ENCODE measurements at regions not wholly inside any gene's neighbourhood (a gene's known extent, or its start where the extent isn't known, plus 50 kb on each side); places are given as distances from the start of the nearest gene placed in this dataset.

GRCh38 chr5:38782180-38782835 lies 63.5 kb upstream of the OSMR start:
- H3K9me3 ChIP-seq (ENCODE audit: low read length) = no peaks in the 10 kb centered on the region
- no peaks in the 10 kb centered on the region for H4K20me1 ChIP-seq (ENCODE audit: insufficient read depth, low read length)
- no peaks in the 10 kb centered on the region for H3F3A ChIP-seq (ENCODE audit: insufficient read depth, low read length)
- no peaks in the 10 kb centered on the region for H3K79me2 ChIP-seq (ENCODE audit: insufficient read depth, low read length)
- no peak overlapping the region for H2AFZ ChIP-seq (ENCODE audit: low read length)
- no peaks in the 10 kb centered on the region; the same call in 1 of the 2 replicates for H3K9me2 ChIP-seq (ENCODE audit: low read depth, low read length)
- no peaks in the 10 kb centered on the region for H3K36me3 ChIP-seq (ENCODE audit: insufficient read depth, low read length)
- no peak for TF ChIP-seq EZH2 (IDR thresholded peaks at IDR 0.05; ENCODE audit: borderline replicate concordance, low read length)
- no peak for TF ChIP-seq CTCF (IDR thresholded peaks at IDR 0.05; ENCODE audit: low read length)
- H3K27me3 ChIP-seq (ENCODE audit: insufficient read depth, low read length) = no peaks in the 10 kb centered on the region
- no peak overlapping the region for H3K9ac ChIP-seq (ENCODE audit: low read length)
- H3K4me1 ChIP-seq (ENCODE audit: insufficient read depth, low read length, severe bottlenecking) = no peaks in the 10 kb centered on the region
- no peak overlapping the region for H3K4me3 ChIP-seq (ENCODE audit: low read depth, low read length, poor library complexity, severe bottlenecking)
- no peak overlapping the region for H3K4me2 ChIP-seq (ENCODE audit: low read length)
- no peak overlapping the region for H3K27ac ChIP-seq (ENCODE audit: low read depth, low read length, poor library complexity, severe bottlenecking)

- no peaks in the 10 kb centered on the region for H3K4me1 ChIP-seq (ENCODE audit: insufficient read depth, low read length, severe bottlenecking)
- no peaks in the 10 kb centered on the region for H4K20me1 ChIP-seq (ENCODE audit: insufficient read depth, low read length)
- no peaks in the 10 kb centered on the region for H3F3A ChIP-seq (ENCODE audit: insufficient read depth, low read length)
- H3K27me3 ChIP-seq (ENCODE audit: insufficient read depth, low read length) = no peaks in the 10 kb centered on the region
- H2AFZ ChIP-seq (ENCODE audit: low read length) = no peak overlapping the region
- no peak for TF ChIP-seq CTCF (IDR thresholded peaks at IDR 0.05; ENCODE audit: low read length)
- no peak for TF ChIP-seq EZH2 (IDR thresholded peaks at IDR 0.05; ENCODE audit: borderline replicate concordance, low read length)
- H3K4me2 ChIP-seq (ENCODE audit: low read length) = no peak overlapping the region
- no peaks in the 10 kb centered on the region for H3K9me3 ChIP-seq (ENCODE audit: low read length)
- no peaks in the 10 kb centered on the region for H3K36me3 ChIP-seq (ENCODE audit: insufficient read depth, low read length)
- H3K27ac ChIP-seq (ENCODE audit: low read depth, low read length, poor library complexity, severe bottlenecking) = no peak overlapping the region
- H3K9me2 ChIP-seq (ENCODE audit: low read depth, low read length) = no peaks in the 10 kb centered on the region; the same call in 1 of the 2 replicates
- H3K79me2 ChIP-seq (ENCODE audit: insufficient read depth, low read length) = no peaks in the 10 kb centered on the region
- no peak overlapping the region for H3K4me3 ChIP-seq (ENCODE audit: low read depth, low read length, poor library complexity, severe bottlenecking)
- no peak overlapping the region for H3K9ac ChIP-seq (ENCODE audit: low read length)
Observed at GRCh38 chr5:38783011-38783561, 62.7 kb upstream of the OSMR start.

- no peaks in the 10 kb centered on the region for H3K4me1 ChIP-seq (ENCODE audit: insufficient read depth, low read length, severe bottlenecking)
- H4K20me1 ChIP-seq (ENCODE audit: insufficient read depth, low read length) = no peaks in the 10 kb centered on the region
- H3K79me2 ChIP-seq (ENCODE audit: insufficient read depth, low read length) = no peaks in the 10 kb centered on the region
- H3K9ac ChIP-seq (ENCODE audit: low read length) = no peak overlapping the region
- TF ChIP-seq EZH2 (IDR thresholded peaks at IDR 0.05; ENCODE audit: borderline replicate concordance, low read length) = no peak
- TF ChIP-seq CTCF (IDR thresholded peaks at IDR 0.05; ENCODE audit: low read length) = no peak
- no peaks in the 10 kb centered on the region for H3K9me2 ChIP-seq (ENCODE audit: low read depth, low read length)
- no peak overlapping the region for H3K27ac ChIP-seq (ENCODE audit: low read depth, low read length, poor library complexity, severe bottlenecking)
- no peaks in the 10 kb centered on the region for H3K9me3 ChIP-seq (ENCODE audit: low read length)
- H3K36me3 ChIP-seq (ENCODE audit: insufficient read depth, low read length) = no peaks in the 10 kb centered on the region
- no peak overlapping the region for H2AFZ ChIP-seq (ENCODE audit: low read length)
- no peaks in the 10 kb centered on the region for H3F3A ChIP-seq (ENCODE audit: insufficient read depth, low read length)
- H3K4me2 ChIP-seq (ENCODE audit: low read length) = no peak overlapping the region
- no peaks in the 10 kb centered on the region for H3K27me3 ChIP-seq (ENCODE audit: insufficient read depth, low read length)
- no peak overlapping the region for H3K4me3 ChIP-seq (ENCODE audit: low read depth, low read length, poor library complexity, severe bottlenecking)
Observed at GRCh38 chr5:38789134-38789533, 56.7 kb upstream of the OSMR start.

Measured in OCI-LY1 (cell line).